OCI-LY1 (cell line): ENCODE measurements at regions not wholly inside any gene's neighbourhood (a gene's known extent, or its start where the extent isn't known, plus 50 kb on each side); places are given as distances from the start of the nearest gene placed in this dataset.

ENCODE experiments used
- H2AFZ ChIP-seq: fragments of 200-600 bp; sonication (generic), shearing (Covaris generic); 2 replicates; pipeline ENCODE4 v1.6.0; 2014; ENCODE audit warnings: antibody characterized with exemption, mild to moderate bottlenecking, low read length
- H3F3A ChIP-seq: fragments of 200-600 bp; sonication (generic), shearing (Covaris generic); 2 replicates; pipeline ENCODE4 v1.6.0; 2014; ENCODE audit warnings: mild to moderate bottlenecking, antibody characterized with exemption, low read length, moderate library complexity; ENCODE audit not compliant: insufficient read depth
- H3K27ac ChIP-seq: fragments of 200-600 bp; sonication (generic); 2 replicates; pipeline ENCODE4 v1.5.1; 2014; ENCODE audit warnings: low read length, mixed run types, mild to moderate bottlenecking, low read depth; ENCODE audit not compliant: poor library complexity, severe bottlenecking
- H3K27me3 ChIP-seq: fragments of 200-600 bp; sonication (generic); 2 replicates; pipeline ENCODE4 v1.6.0; 2014; ENCODE audit warnings: antibody characterized with exemption, mild to moderate bottlenecking, low read length, moderate library complexity; ENCODE audit not compliant: insufficient read depth
- H3K36me3 ChIP-seq: fragments of 200-600 bp; sonication (generic); 2 replicates; pipeline ENCODE4 v1.6.1; 2014; ENCODE audit warnings: mild to moderate bottlenecking, antibody characterized with exemption, low read length, moderate library complexity, mixed read lengths; ENCODE audit not compliant: insufficient read depth
- H3K4me1 ChIP-seq: fragments of 200-600 bp; sonication (generic); 2 replicates; pipeline ENCODE4 v1.5.1; 2014; ENCODE audit warnings: mild to moderate bottlenecking, low read length, moderate library complexity; ENCODE audit not compliant: insufficient read depth, severe bottlenecking
- H3K4me2 ChIP-seq: fragments of 200-600 bp; sonication (generic), shearing (Covaris generic); 2 replicates; pipeline ENCODE4 v1.6.1; 2014; ENCODE audit warnings: low read length
- H3K4me3 ChIP-seq: fragments of 200-600 bp; sonication (generic); 2 replicates; pipeline ENCODE4 v1.5.1; 2014; ENCODE audit warnings: low read length, low read depth, mild to moderate bottlenecking, mixed read lengths; ENCODE audit not compliant: poor library complexity, severe bottlenecking
- H3K79me2 ChIP-seq: fragments of 200-600 bp; shearing (Covaris generic); 2 replicates; pipeline ENCODE4 v1.6.1; 2016; ENCODE audit warnings: mixed run types, low read length, mixed read lengths; ENCODE audit not compliant: insufficient read depth
- H3K9ac ChIP-seq: fragments of 200-600 bp; sonication (generic), shearing (Covaris generic); 2 replicates; pipeline ENCODE4 v1.6.1; 2014; ENCODE audit warnings: mild to moderate bottlenecking, low read length, mixed read lengths
- H3K9me2 ChIP-seq: fragments of 200-600 bp; sonication (generic), shearing (Covaris generic); 2 replicates; pipeline ENCODE4 v1.6.1; 2014; ENCODE audit warnings: low read depth, mild to moderate bottlenecking, low read length, mixed read lengths
- H3K9me3 ChIP-seq: fragments of 200-600 bp; shearing (Covaris generic); 2 replicates; pipeline ENCODE4 v1.6.1; 2014; ENCODE audit warnings: low read length, mixed read lengths
- H4K20me1 ChIP-seq: fragments of 200-600 bp; sonication (generic), shearing (Covaris generic); 2 replicates; pipeline ENCODE4 v1.6.0; 2016; ENCODE audit warnings: mild to moderate bottlenecking, low read length; ENCODE audit not compliant: insufficient read depth
- CTCF ChIP-seq: fragments of 200-600 bp; sonication (generic), shearing (Covaris generic); IDR thresholded peaks from 2 replicates; pipeline ENCODE4 v1.5.1; 2017; ENCODE audit warnings: mild to moderate bottlenecking, antibody characterized with exemption, low read length, moderate library complexity, mixed read lengths
- EZH2 ChIP-seq: fragments of 200-600 bp; sonication (generic), shearing (Covaris generic); IDR thresholded peaks from 2 replicates; pipeline ENCODE4 v1.8.0; 2017; ENCODE audit warnings: borderline replicate concordance, mixed run types, mild to moderate bottlenecking, antibody characterized with exemption, low read length, moderate library complexity, mixed read lengths

GRCh38 chr15:70156671-70157271 is 59.1 kb upstream of the TLE3 start:
- no peak overlapping the region for H3K9ac ChIP-seq
- H3K4me3 ChIP-seq: no peak overlapping the region
- H3K79me2 ChIP-seq: no peaks in the 10 kb centered on the region
- no peaks in the 10 kb centered on the region for H3F3A ChIP-seq
- TF ChIP-seq EZH2: no peak
- TF ChIP-seq CTCF: no peak
- H3K4me2 ChIP-seq: no peak overlapping the region
- H3K27me3 ChIP-seq: peaks cover 9% of the 10 kb centered on the region; the same call in 1 of the 2 replicates
- H3K4me1 ChIP-seq: no peaks in the 10 kb centered on the region
- no peak overlapping the region for H2AFZ ChIP-seq
- H3K27ac ChIP-seq: no peak overlapping the region
- H3K36me3 ChIP-seq: no peaks in the 10 kb centered on the region
- no peaks in the 10 kb centered on the region for H3K9me3 ChIP-seq
- H3K9me2 ChIP-seq: no peaks in the 10 kb centered on the region
- H4K20me1 ChIP-seq: no peaks in the 10 kb centered on the region

- H3K9ac ChIP-seq: no peak overlapping the region
- H3K4me2 ChIP-seq: no peak overlapping the region
- no peak overlapping the region for H3K27ac ChIP-seq
- H3F3A ChIP-seq: no peaks in the 10 kb centered on the region
- TF ChIP-seq EZH2 (no peak), CTCF (no peak)
- H3K4me3 ChIP-seq: no peak overlapping the region
- H3K27me3 ChIP-seq: peaks cover 9% of the 10 kb centered on the region; the same call in 1 of the 2 replicates
- H4K20me1 ChIP-seq: no peaks in the 10 kb centered on the region
- no peaks in the 10 kb centered on the region for H3K4me1 ChIP-seq
- no peak overlapping the region for H2AFZ ChIP-seq
- H3K9me2 ChIP-seq: no peaks in the 10 kb centered on the region
- H3K79me2 ChIP-seq: no peaks in the 10 kb centered on the region
- H3K36me3 ChIP-seq: no peaks in the 10 kb centered on the region
- no peaks in the 10 kb centered on the region for H3K9me3 ChIP-seq
Measured at GRCh38 chr15:70154718-70155347, 57.1 kb upstream of the TLE3 start.

GRCh38 chr15:70153921-70154717 is 56.4 kb upstream of the TLE3 start:
- H3K27me3 ChIP-seq: peaks cover 9% of the 10 kb centered on the region; the same call in 1 of the 2 replicates
- no peak overlapping the region for H3K27ac ChIP-seq
- no peaks in the 10 kb centered on the region for H3K36me3 ChIP-seq
- no peaks in the 10 kb centered on the region for H3F3A ChIP-seq
- no peak overlapping the region for H2AFZ ChIP-seq
- no peak overlapping the region for H3K4me3 ChIP-seq
- no peaks in the 10 kb centered on the region for H3K79me2 ChIP-seq
- H3K9me2 ChIP-seq: no peaks in the 10 kb centered on the region
- H3K4me1 ChIP-seq: no peaks in the 10 kb centered on the region
- H3K9me3 ChIP-seq: no peaks in the 10 kb centered on the region
- H3K4me2 ChIP-seq: no peak overlapping the region
- no peak overlapping the region for H3K9ac ChIP-seq
- TF ChIP-seq EZH2 (no peak), CTCF (0 out of 2 replicates have a peak, but pooled peaks have one; percentile 5)
- no peaks in the 10 kb centered on the region for H4K20me1 ChIP-seq
